ENCODE measurements at regions not wholly inside any gene's neighbourhood (a gene's known extent, or its start where the extent isn't known, plus 50 kb on each side); places are given as distances from the start of the nearest gene placed in this dataset.
"Not testable (repeated sequence)": the region's sequence is repeated elsewhere in the genome, so short reads cannot be mapped to it uniquely, and the experiment has no call there.

GRCh38 chr13:24563087-24563486 is 50.5 kb upstream of the PARP4 start:
- DNase-seq = no peak

- DNase-seq = not testable (repeated sequence)
These were observed 51.4 kb upstream of the PARP4 start for GRCh38 chr13:24563971-24564370.

GRCh38 chr13:24564881-24565280 is 52.3 kb upstream of the PARP4 start:
- DNase-seq = no peak

- not testable (repeated sequence) for DNase-seq
These were observed 55.0 kb upstream of the PARP4 start for GRCh38 chr13:24567593-24567992.

DNA sequence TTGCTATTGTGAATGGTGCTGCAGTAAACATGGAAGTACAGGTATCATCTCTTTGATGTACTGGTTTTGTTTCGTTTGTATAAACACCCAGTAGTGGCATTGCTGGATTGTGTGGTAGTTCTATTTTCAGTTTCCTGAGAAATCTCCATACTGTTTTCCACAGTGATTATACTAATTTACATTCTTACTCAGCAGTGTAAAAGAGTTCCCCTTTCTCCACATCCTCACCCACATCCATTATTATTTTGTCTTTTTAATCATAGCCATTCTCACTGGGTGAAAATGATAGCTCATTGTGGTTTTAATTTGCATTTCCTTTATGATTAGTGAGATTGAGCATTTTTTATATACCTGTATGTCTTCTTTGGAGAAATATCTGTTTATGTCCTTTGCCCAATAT is 62.3 kb upstream of the PARP4 start:
- no peak for DNase-seq

- peak in 1 of 2 experiments; percentile 40 for DNase-seq
These were observed 67.7 kb upstream of the PARP4 start for GRCh38 chr13:24580315-24580714.

- not testable (repeated sequence) for DNase-seq
These were observed 69.0 kb upstream of the PARP4 start for GRCh38 chr13:24581578-24581977.

DNA sequence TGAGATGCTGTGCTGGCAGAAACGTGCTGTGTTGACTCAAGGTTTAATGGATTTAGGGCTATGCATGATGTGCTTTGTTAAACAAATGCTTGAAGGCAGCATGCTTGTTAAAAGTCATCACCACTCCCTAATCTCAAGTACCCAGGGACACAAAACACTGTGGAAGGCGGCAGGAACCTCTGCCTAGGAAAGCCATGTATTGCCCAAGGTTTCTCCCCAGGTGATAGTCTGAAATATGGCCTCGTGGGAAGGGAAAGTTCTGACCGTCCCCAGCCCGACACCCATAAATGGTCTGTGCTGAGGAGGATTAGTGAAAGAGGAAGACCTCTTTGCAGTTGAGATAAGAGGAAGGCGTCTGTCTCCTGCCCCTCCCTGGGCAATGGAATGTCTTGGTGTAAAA is 79.1 kb upstream of the PARP4 start:
- DNase-seq = not testable (repeated sequence)

DNA sequence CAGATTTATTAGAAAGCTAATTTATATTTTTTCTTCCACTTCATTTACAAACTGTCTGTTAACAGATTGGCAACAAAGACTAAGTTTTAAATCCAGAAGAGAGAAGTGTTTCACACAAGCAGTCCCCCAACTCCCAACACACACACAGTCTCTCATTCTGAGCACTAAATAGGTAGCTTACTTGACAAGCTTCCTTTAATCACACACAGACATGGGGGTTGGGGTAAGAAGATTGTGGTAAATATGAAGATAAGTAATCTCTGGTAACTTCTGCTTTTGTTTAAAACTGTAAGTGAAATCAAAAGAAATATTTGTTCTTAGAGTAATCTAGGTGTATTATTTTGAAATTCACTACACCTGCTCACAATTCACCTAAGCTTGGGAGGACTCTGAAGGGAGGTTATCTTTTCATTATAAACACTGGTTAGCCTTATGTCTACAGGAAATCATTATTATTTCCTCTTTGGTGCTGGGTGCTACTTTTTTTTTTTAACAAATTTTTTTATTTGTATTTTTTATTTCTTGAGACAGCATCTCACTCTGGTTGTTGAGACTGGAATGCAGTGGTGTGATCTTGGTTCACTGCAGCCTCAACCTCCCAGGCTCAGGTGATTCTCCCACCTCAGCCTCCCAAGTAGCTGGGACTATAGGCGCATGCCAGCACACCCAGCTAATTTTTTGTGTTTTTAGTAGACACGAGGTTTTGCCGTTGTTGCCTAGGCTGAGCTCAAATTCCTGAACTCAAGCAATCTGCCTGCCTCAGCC is 82.1 kb upstream of the ATP12A start:
- not testable (repeated sequence) for DNase-seq

DNA sequence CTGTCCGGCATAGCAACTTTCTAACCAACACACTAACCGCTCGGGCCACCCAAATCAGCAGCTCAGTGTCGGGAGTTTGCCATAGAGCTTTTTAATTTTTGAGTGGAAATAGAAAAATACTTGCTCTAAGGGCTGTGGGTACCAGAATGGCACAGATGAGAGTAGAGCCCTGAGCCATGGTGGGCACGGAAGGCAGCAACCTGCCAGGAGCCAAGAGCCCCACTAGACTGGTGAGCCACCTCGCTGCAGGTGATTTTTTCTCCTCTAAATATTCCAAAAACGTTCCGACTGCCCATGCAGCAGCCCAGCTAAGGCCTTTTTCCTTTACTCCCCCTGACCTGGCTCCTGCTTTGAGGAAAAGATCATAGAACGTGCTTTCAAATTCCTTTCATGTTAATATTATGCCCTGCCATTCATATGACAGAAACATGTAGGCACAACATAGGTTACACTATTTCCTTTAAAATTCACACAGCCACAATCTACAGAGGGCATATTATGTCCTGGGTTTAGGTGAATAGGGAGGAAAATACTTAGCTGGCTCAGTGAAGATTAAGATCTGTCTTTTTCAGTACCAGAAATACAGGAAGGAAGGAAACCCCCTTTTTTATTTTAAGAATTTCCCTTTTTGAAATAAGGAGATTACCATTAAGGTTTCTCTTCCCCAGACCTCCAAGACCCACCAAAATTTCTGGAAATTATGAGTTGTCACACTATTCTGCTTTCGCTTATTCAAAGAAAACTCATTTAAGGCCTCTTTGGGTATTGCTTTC is 81.0 kb upstream of the ATP12A start:
- DNase-seq = not testable (repeated sequence)

DNA sequence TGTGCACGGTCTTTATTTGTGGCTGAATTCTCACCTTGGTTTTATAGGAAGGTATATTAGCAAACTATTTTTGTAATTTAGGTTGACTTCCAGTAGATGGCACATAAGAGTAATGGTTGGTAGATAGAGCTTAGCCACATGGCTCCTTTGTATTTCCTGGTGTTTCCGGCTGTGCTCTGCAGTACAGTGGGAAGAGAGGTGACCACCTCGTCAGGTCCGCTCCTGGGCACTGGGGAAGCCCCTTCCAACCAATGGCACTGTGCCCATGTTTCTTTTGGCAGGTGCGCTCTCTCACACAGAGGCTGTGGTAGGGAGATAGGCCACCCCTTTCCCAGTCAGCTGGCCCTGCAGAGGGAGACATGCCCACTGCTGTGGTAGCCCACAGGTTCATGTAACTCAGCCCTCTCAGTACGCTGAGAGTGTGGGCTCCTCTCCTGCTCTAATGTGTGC is 74.3 kb upstream of the ATP12A start:
- no peak for DNase-seq

DNA sequence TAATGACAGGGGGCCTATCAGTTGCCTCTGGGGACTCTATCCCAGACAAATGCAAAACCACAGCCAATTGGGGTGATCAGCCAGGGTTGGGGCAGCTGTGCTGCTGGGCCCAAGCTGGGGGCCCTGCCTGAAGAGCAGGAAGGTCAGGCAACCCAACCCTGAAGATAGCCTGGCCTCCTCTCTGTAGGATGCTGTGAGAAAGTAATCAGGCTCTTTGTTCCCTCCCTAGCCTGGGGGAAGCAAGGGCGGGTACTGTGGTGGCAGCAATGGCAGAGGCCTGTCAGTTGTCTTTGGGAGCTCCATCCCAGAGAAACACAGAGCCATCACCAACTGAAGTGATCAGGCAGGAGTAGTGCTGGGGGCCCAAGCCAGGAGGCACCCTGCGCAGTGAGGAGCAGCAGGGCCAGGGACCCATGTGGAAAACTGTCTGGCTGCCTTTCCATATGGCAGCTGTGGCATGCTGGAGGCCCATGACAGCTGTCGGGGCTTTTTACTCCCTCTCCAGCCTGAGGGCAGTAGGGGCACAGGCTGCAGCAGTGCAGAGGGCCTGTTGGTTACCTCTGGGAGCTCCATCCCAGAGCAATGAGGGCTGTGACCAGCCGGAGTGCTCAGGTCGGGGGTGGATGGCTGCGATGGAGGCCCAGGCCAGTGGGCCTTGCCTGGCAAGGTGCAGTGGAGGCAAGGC is 73.6 kb upstream of the ATP12A start:
- no peak for DNase-seq

DNA sequence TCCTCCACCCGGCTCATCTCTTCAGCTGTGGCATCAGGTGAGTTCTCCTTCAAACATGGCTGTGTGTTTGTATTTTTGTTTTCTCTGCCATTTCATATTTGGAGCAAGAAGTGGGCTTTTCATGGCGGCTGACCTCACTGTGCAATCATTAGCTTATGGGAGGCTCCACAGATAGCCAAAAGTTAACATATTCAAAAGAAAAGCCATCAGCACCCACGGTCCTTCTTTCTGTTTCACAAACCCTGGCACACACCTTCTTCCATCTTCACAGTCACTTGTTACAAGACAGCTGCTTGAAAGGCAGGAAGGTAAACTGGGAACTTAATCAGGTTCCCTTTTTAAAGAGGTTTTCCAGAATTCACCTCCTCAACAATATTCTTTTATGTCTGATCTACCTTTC is 69.3 kb upstream of the ATP12A start:
- DNase-seq = no peak

GRCh38 chr13:24612726-24613125 is 67.5 kb upstream of the ATP12A start:
- no peak for DNase-seq

DNA sequence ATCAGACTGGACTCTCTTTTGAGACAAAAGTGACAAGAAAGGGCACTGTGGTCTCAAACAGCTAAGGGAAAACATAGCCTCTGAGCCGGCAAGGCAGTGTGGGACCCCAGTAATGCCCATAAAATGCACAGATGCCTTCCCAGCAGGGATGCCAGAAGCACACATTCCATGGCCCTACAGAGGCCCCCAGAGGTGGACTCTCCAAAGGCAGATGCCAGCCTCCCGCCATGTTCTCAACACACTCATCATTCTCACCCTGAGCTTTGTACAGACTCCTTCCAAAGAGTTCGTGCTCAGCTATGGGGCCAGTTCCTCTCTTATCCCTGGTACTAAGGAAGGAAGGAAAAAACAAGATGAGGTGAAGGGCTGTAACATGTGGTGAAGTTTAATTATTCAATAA is 67.1 kb upstream of the ATP12A start:
- no peak for DNase-seq

DNA sequence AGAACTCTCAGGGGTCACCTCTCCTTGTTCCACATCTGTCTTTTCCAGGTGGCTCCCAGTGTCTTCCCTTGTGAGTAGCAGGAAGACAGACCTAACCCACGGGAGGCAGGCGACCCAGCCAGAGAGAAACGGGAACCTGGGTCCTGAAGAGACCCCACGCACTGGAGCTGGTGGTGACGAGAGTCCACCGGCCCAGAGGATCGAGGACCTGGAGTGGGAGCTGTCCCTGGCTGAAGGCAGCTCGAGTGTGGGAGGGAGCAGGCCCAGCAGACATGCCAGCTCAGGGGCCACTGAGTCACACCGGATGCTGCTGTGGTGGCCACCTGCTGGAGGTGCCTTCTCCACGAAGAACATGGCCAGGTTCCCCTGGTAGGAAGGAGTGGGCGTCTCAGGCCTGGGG is 66.5 kb upstream of the ATP12A start:
- no peak for DNase-seq

DNA sequence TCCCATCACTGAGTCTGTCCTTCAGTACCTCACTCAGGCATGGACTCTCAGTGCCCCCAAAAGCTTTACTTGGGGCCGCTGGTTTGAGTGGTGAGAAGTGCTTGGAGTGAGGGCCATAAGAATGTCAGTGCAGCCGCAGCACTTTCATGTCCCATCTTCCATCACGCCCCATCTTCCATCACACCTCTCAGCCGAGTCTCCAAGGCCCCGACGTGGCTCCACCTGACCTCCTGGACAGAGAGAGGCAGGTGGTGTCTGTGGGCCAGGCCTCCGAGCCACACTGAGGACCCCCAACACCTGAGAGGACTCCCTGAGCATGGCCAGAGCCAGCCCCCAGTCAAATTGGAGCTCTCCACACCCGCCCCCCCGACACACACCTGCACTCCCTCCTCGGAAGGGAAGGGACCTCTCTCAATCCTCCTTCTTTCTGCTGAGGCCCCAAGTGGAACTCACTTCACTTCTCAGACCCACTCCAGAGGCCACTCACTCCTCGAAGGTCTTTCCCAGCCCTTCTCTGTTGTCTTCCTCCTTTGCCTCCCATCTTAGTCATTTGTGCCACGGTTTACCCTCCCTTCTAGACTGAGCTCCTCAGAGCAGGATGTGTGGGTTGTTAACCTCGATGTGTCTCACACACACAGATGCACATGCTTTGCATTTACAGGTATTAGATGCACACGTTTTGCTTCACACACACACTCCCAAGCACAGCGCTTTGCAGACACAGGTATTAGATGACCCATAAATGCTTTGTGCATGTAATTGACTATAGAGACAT is 65.7 kb upstream of the ATP12A start:
- no peak for DNase-seq

DNA sequence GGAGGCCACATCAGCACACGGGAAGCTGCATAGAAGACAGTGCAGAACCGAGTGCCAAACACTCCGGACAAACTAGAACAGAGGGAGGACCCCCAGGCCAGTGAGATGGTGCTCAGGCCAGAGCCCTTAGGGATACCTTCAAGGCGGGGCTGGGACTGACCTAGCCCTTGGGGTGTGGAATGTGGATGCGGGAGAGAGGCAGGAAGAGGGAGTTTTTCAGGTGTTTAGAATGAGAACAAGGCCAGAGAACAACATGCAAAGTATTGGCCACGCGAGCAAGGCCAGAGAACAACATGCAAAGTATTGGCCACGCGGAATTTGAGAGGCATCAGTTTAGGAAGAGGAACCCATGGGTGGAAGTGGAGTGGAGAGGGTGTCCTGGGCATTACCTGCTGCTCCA is 65.1 kb upstream of the ATP12A start:
- no peak for DNase-seq

- no peak for DNase-seq
These were observed 64.2 kb upstream of the ATP12A start for GRCh38 chr13:24615911-24616472.

- DNase-seq = no peak
These were observed 63.7 kb upstream of the ATP12A start for GRCh38 chr13:24616514-24616913.

- DNase-seq = no peak
These were observed 62.8 kb upstream of the ATP12A start for GRCh38 chr13:24617256-24618010.
